ENCODE measurements at regions not wholly inside any gene's neighbourhood (a gene's known extent, or its start where the extent isn't known, plus 50 kb on each side); places are given as distances from the start of the nearest gene placed in this dataset.
"Not testable (repeated sequence)": the region's sequence is repeated elsewhere in the genome, so short reads cannot be mapped to it uniquely, and the experiment has no call there.

DNA sequence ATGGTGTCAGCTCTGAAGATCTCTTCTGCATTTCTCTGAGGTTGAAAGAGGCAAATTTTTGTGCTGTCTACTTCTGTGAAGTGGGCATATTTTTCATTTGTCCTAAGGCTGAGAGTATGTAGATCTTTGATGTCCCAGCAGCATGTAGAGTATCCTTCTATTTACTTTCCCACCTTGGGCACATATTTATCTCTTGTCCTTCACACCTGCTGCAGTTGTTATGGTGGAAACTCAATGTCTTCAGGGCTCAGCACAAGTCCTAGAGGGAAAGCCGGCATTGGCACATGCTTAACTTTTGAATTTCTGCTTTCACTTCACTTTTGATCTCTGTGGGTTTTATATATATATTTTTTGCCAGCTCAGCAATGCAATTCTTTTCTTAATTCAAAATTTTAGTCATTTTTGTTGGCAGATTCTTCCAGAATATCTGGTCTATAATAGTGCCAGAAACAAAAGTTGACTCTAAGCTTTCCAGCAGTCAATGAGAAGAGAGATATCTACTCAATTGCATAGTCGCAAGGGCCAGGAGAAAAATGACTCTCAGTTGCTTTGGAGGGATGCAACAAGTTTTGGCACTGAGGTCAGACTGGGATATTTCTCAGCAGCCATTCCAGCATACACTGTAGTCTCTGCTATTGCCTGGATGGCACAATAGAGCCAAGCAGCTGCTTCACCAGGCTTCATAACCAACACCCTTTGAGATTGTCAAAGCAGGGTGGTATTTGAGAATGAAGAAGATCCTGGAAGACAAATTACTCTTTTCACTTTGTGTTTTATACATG is 127.8 kb upstream of the FAT1 start:
- DNase-seq = no peak
- peaks cover 2% of the 10 kb centered on the region for H3K9me3 ChIP-seq (ENCODE audit: control insufficient read depth, low read length)
- H3K27me3 ChIP-seq (ENCODE audit: control insufficient read depth, insufficient read depth) = no peaks in the 10 kb centered on the region
- WGBS = 71% methylated on average over 2 of the region's 2 CpGs
- intact Hi-C loops (cut with DNase I) = no loop called here
- no peaks in the 10 kb centered on the region for H3K4me1 ChIP-seq (ENCODE audit: control insufficient read depth, insufficient read depth, low read length)
- no peak overlapping the region for H3K4me3 ChIP-seq (ENCODE audit: low read length)
- no peak for ATAC-seq
- no peak overlapping the region for H3K27ac ChIP-seq (ENCODE audit: low read length)

GRCh38 chr4:186852073-186852420 is 128.4 kb upstream of the FAT1 start:
- intact Hi-C loops (cut with DNase I) = no loop called here
- Histone ChIP-seq H3K9me3 (ENCODE audit: control insufficient read depth, low read length) (peaks cover 2% of the 10 kb centered on the region), H3K27me3 (ENCODE audit: control insufficient read depth, insufficient read depth) (no peaks in the 10 kb centered on the region), H3K4me3 (ENCODE audit: low read length) (no peak overlapping the region), H3K27ac (ENCODE audit: low read length) (no peak overlapping the region), H3K4me1 (ENCODE audit: control insufficient read depth, insufficient read depth, low read length) (no peaks in the 10 kb centered on the region)
- ATAC-seq = no peak
- WGBS = 78% methylated on average over 2 of the region's 2 CpGs
- DNase-seq = no peak

DNA sequence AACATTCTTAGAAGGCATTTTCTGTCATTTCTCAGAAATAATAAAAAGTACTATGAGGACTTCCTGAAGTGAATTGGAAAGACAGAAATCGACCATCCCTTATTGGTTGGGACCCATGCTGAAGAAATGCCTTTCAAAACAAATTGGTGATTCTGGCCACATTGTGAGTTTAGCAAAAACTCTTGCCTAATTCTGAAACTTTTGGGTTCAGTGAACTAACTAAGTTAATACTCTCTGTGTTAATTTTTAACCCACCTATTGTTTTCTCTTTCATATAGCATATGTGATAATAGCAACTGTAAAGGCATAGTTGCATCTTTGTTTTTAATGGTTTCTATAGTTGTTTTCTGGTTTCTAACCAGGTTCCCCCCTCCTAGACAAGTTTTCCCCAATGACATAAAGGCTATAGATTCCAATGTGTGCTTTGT is 129.3 kb upstream of the FAT1 start:
- DNase-seq (no peak), ATAC-seq (no peak)
- Histone ChIP-seq H3K27ac (ENCODE audit: low read length) (no peak overlapping the region), H3K4me3 (ENCODE audit: low read length) (no peak overlapping the region), H3K9me3 (ENCODE audit: control insufficient read depth, low read length) (peaks cover 2% of the 10 kb centered on the region), H3K27me3 (ENCODE audit: control insufficient read depth, insufficient read depth) (no peaks in the 10 kb centered on the region), H3K4me1 (ENCODE audit: control insufficient read depth, insufficient read depth, low read length) (no peaks in the 10 kb centered on the region)
- intact Hi-C loops (cut with DNase I) = no loop called here
- WGBS = 66% methylated on average over 1 of the region's 1 CpG

DNA sequence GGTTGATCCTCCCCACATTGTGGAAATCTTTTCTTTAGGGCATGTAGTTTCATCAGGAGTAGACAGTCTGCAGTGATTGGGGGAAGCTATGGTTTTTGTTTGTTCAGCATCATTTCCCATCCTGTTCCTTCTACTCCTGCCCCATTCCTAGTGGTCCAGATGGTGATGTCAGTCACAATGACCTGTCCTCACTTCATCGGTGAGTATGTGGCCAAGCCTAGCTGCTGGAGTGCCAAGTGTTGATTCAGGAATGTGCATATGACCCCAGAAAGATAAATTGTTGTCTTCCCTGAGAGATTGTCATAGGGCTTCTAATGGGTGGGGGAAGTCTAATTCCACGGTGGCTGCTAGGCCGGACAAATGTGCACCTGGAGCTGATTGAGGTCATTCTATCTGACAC is 130.6 kb upstream of the FAT1 start:
- no peak overlapping the region for H3K27ac ChIP-seq (ENCODE audit: low read length)
- H3K9me3 ChIP-seq (ENCODE audit: control insufficient read depth, low read length) = peaks cover 2% of the 10 kb centered on the region
- no peaks in the 10 kb centered on the region for H3K4me1 ChIP-seq (ENCODE audit: control insufficient read depth, insufficient read depth, low read length)
- DNase-seq (no peak), ATAC-seq (no peak)
- 53% methylated on average over 3 of the region's 3 CpGs for WGBS
- H3K4me3 ChIP-seq (ENCODE audit: low read length) = no peak overlapping the region
- no peaks in the 10 kb centered on the region for H3K27me3 ChIP-seq (ENCODE audit: control insufficient read depth, insufficient read depth)
- intact Hi-C loops (cut with DNase I) = no loop called here

GRCh38 chr4:186855111-186855510 is 131.5 kb upstream of the FAT1 start:
- intact Hi-C loops (cut with DNase I) = no loop called here

DNA sequence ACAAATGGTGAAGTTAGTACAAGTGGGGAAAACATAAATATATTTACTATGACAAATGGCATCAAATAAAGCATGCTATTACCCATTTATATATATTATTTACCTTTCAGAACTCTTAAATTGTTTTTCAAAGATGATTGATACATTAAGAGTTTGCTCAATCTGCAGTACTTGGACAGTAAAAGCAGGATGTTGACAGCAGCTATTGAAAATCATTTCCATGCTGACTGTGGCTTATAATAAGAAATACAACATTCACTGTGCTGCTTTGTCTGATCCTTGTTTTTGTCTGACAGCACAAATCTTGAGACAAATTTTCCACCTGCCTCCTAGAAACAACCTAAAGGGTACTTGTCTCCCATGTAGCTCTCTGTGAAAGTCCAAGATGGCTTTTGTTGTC is 134.1 kb upstream of the FAT1 start:
- no peaks in the 10 kb centered on the region for H3K9me3 ChIP-seq (ENCODE audit: control insufficient read depth, low read length)

More at GRCh38 chr4:186855111-186855510, 131.5 kb upstream of the FAT1 start:
- WGBS = 87% methylated on average over 1 of the region's 1 CpG
- H3K9me3 ChIP-seq (ENCODE audit: control insufficient read depth, low read length) = peaks cover 2% of the 10 kb centered on the region
- DNase-seq (no peak), ATAC-seq (no peak)
- no peaks in the 10 kb centered on the region for H3K27me3 ChIP-seq (ENCODE audit: control insufficient read depth, insufficient read depth)
- H3K4me1 ChIP-seq (ENCODE audit: control insufficient read depth, insufficient read depth, low read length) = no peaks in the 10 kb centered on the region
- no peak overlapping the region for H3K4me3 ChIP-seq (ENCODE audit: low read length)
- no peak overlapping the region for H3K27ac ChIP-seq (ENCODE audit: low read length)

GRCh38 chr4:186858355-186858754 is 134.7 kb upstream of the FAT1 start:
- WGBS = 58% methylated on average over 1 of the region's 1 CpG
- H3K27me3 ChIP-seq (ENCODE audit: control insufficient read depth, insufficient read depth) = no peaks in the 10 kb centered on the region
- intact Hi-C loops (cut with DNase I) = no loop called here
- H3K4me1 ChIP-seq (ENCODE audit: control insufficient read depth, insufficient read depth, low read length) = no peaks in the 10 kb centered on the region
- H3K9me3 ChIP-seq (ENCODE audit: control insufficient read depth, low read length) = no peaks in the 10 kb centered on the region
- no peak overlapping the region for H3K4me3 ChIP-seq (ENCODE audit: low read length)
- ATAC-seq (no peak), DNase-seq (no peak)
- no peak overlapping the region for H3K27ac ChIP-seq (ENCODE audit: low read length)

More for the DNA sequence above, 134.1 kb upstream of the FAT1 start:
- DNase-seq (no peak), ATAC-seq (no peak)
- intact Hi-C loops (cut with DNase I) = no loop called here
- Histone ChIP-seq H3K4me3 (ENCODE audit: low read length) (no peak overlapping the region), H3K27me3 (ENCODE audit: control insufficient read depth, insufficient read depth) (no peaks in the 10 kb centered on the region), H3K4me1 (ENCODE audit: control insufficient read depth, insufficient read depth, low read length) (no peaks in the 10 kb centered on the region), H3K27ac (ENCODE audit: low read length) (no peak overlapping the region)

DNA sequence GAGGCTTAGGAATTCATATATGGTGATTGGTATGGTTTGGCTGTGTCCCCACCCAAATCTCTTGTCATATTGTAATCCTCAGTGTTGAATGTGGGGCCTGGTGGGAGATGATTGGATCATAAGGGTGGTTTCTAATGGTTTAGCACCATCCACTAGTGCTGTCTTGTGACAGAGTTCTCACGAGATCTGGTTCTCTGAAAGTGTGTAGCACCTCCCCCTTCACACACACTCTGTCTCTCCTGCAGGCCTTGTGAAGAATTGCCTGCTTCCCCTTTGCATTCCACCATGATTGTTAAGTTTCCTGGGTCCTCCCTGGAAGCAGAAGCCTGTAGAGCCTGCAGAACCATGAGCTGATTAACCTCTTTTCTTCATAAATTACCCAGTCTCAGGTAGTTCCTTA is 135.8 kb upstream of the FAT1 start:
- WGBS = 75% methylated on average over 1 of the region's 1 CpG
- Histone ChIP-seq H3K27me3 (ENCODE audit: control insufficient read depth, insufficient read depth) (no peaks in the 10 kb centered on the region), H3K4me1 (ENCODE audit: control insufficient read depth, insufficient read depth, low read length) (no peaks in the 10 kb centered on the region), H3K27ac (ENCODE audit: low read length) (no peak overlapping the region), H3K9me3 (ENCODE audit: control insufficient read depth, low read length) (no peaks in the 10 kb centered on the region), H3K4me3 (ENCODE audit: low read length) (no peak overlapping the region)
- ATAC-seq (no peak), DNase-seq (no peak)
- intact Hi-C loops (cut with DNase I) = no loop called here

DNA sequence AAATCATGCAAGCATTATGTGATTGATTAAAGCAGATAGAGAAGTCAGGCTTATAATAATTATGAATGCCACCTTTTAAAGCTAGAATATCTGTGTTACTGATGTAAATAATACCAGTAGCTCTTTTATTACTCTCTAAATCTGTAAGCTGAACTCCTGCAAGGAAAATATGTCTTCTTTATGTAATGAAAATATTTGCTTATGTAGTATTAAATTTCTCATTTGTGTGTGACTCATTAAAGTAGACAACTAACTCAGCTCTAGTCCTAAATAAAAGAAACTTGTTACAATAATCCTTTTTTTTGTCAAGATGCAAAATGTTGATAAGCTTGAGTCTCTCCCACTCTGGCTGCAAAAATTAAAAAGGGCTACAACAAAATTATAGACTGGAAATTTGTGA is 137.7 kb upstream of the FAT1 start:
- ATAC-seq (no peak), DNase-seq (no peak)
- no peaks in the 10 kb centered on the region for H3K27me3 ChIP-seq (ENCODE audit: control insufficient read depth, insufficient read depth)
- intact Hi-C loops (cut with DNase I) = no loop called here
- no peaks in the 10 kb centered on the region for H3K9me3 ChIP-seq (ENCODE audit: control insufficient read depth, low read length)
- no peaks in the 10 kb centered on the region for H3K4me1 ChIP-seq (ENCODE audit: control insufficient read depth, insufficient read depth, low read length)
- no peak overlapping the region for H3K4me3 ChIP-seq (ENCODE audit: low read length)
- no peak overlapping the region for H3K27ac ChIP-seq (ENCODE audit: low read length)

DNA sequence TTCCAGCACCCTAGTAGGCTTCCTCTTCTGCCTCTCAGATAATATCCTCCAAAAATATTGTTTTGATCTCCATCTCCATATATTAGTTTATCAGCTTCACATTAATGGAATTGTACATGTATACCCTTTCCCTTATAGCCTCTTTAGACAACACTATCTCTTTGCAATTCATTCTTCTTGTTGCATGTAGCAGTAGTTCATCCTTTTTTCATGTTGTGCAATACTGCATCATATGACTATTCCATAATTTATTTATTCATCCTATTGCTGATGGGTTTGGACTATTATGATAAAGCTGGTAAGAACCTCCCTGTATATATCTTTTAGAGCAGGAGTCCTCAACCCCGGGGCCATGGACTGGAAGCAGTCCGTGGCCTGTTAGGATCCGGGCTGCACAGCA is 148.2 kb upstream of the FAT1 start:
- no peak overlapping the region for H3K27ac ChIP-seq (ENCODE audit: low read length)
- no peak for DNase-seq
- intact Hi-C loops (cut with DNase I) = no loop called here
- H3K9me3 ChIP-seq (ENCODE audit: control insufficient read depth, low read length) = peaks cover 2% of the 10 kb centered on the region
- no peak overlapping the region for H3K4me3 ChIP-seq (ENCODE audit: low read length)
- H3K4me1 ChIP-seq (ENCODE audit: control insufficient read depth, insufficient read depth, low read length) = no peaks in the 10 kb centered on the region
- ATAC-seq = no peak
- H3K27me3 ChIP-seq (ENCODE audit: control insufficient read depth, insufficient read depth) = no peaks in the 10 kb centered on the region
- 90% methylated on average over 3 of the region's 3 CpGs for WGBS

DNA sequence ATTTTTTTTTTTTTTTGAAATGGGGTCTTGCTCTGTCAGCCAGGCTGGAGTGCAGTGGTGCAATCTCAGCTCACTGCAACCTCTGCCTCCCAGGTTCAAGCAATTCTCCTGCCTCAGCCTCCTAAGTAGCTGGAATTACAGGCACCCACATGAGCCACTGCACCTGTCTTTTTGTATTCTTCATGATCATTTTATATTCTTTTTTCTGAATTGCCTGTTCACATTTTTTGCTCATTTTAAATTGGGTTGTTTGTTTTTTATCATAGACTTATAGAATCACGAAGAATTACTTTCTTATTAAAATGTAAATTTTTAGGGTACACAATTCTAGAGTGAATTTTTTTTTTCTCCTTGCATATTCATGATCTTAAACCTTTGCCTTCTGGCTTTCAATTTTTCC is 149.4 kb upstream of the FAT1 start:
- DNase-seq; H3K9me3 ChIP-seq (ENCODE audit: control insufficient read depth, low read length); ATAC-seq; intact Hi-C loops (cut with DNase I); H3K4me1 ChIP-seq (ENCODE audit: control insufficient read depth, insufficient read depth, low read length); H3K4me3 ChIP-seq (ENCODE audit: low read length); H3K27me3 ChIP-seq (ENCODE audit: control insufficient read depth, insufficient read depth); H3K27ac ChIP-seq (ENCODE audit: low read length): not testable (repeated sequence)
- WGBS = 83% methylated on average over 1 of the region's 1 CpG

- no peak for ATAC-seq
- H3K4me1 ChIP-seq (ENCODE audit: control insufficient read depth, insufficient read depth, low read length) = no peaks in the 10 kb centered on the region
- H3K27ac ChIP-seq (ENCODE audit: low read length) = no peak overlapping the region
- 78% methylated on average over 1 of the region's 1 CpG for WGBS
- intact Hi-C loops (cut with DNase I) = no loop called here
- H3K27me3 ChIP-seq (ENCODE audit: control insufficient read depth, insufficient read depth) = no peaks in the 10 kb centered on the region
- DNase-seq = no peak
- peaks cover 2% of the 10 kb centered on the region for H3K9me3 ChIP-seq (ENCODE audit: control insufficient read depth, low read length)
- H3K4me3 ChIP-seq (ENCODE audit: low read length) = no peak overlapping the region
Observed at GRCh38 chr4:186875476-186875875, 151.8 kb upstream of the FAT1 start.

Measured in right cardiac atrium (tissue), 5 donors.